PC-3 (cell line): ENCODE measurements at regions not wholly inside any gene's neighbourhood (a gene's known extent, or its start where the extent isn't known, plus 50 kb on each side); places are given as distances from the start of the nearest gene placed in this dataset.
"Not testable (repeated sequence)": the region's sequence is repeated elsewhere in the genome, so short reads cannot be mapped to it uniquely, and the experiment has no call there.

ENCODE experiments used
- ATAC-seq: fragments of 200-7000 bp; cut with Tn5 transposase; 2 replicates; pipeline ENCODE4 v1.9.1; 2020; ENCODE audit warnings: mild to moderate bottlenecking, moderate library complexity
- BruUV-seq: library from RNA; stranded (reverse); fragments of 400-500 nt; replicated peaks from 2 replicates; lab custom pipeline; 2021; lab: Mats Ljungman, UMichigan
- CTCF ChIA-PET: fragments of 300-600 bp; sonication (Branson Sonifier 250); formaldehyde crosslinking; loops from one replicate; lab custom pipeline; 2022; ENCODE audit warnings: antibody characterized with exemption; lab: Charles Lee
- POLR2A ChIA-PET: fragments of 300-600 bp; sonication (Branson Sonifier 250); formaldehyde crosslinking; loops from one replicate; lab custom pipeline; 2022; ENCODE audit warnings: antibody characterized with exemption; ENCODE audit not compliant: unreplicated experiment; lab: Charles Lee
- DNase-seq: peaks from one replicate; pipeline ENCODE4 v3.0.0-alpha.2; 2015
- H2AFZ ChIP-seq: fragments of 300-600 bp; sonication (generic); 2 replicates; pipeline ENCODE4 v1.6.0; 2016; ENCODE audit warnings: antibody characterized with exemption, low read length
- H3F3A ChIP-seq: fragments of 300-600 bp; sonication (generic); one replicate; pipeline ENCODE4 v1.6.0; 2017; ENCODE audit warnings: antibody characterized with exemption, low read length, control low read depth, mild to moderate bottlenecking; ENCODE audit not compliant: unreplicated experiment
- H3K27ac ChIP-seq: fragments of 300-600 bp; sonication (generic); 2 replicates; pipeline ENCODE4 v1.5.1; 2016; ENCODE audit warnings: mild to moderate bottlenecking, low read length
- H3K27me3 ChIP-seq: fragments of 300-600 bp; sonication (generic); 2 replicates; pipeline ENCODE4 v1.6.1; 2016; ENCODE audit warnings: low read length, mixed read lengths
- H3K36me3 ChIP-seq: fragments of 300-600 bp; sonication (generic); 2 replicates; pipeline ENCODE4 v1.6.1; 2016; ENCODE audit warnings: low read depth, mixed run types, low read length, mixed read lengths
- H3K4me1 ChIP-seq: fragments of 300-600 bp; sonication (generic); 2 replicates; pipeline ENCODE4 v1.5.1; 2016; ENCODE audit warnings: low read length; ENCODE audit not compliant: insufficient read depth
- H3K4me2 ChIP-seq: fragments of 300-600 bp; sonication (generic); 2 replicates; pipeline ENCODE4 v1.6.0; 2016; ENCODE audit warnings: low read length
- H3K4me3 ChIP-seq: fragments of 300-600 bp; sonication (generic); 2 replicates; pipeline ENCODE4 v1.5.1; 2016; ENCODE audit warnings: mild to moderate bottlenecking, low read length, mixed read lengths
- H3K79me2 ChIP-seq: fragments of 300-600 bp; sonication (generic); 2 replicates; pipeline ENCODE4 v1.6.1; 2017; ENCODE audit warnings: low read length, mixed read lengths
- H3K9ac ChIP-seq: fragments of 300-600 bp; sonication (generic); 2 replicates; pipeline ENCODE4 v1.6.0; 2016; ENCODE audit warnings: mild to moderate bottlenecking, low read length
- H3K9me2 ChIP-seq: fragments of 300-600 bp; sonication (generic); replicated peaks from 2 replicates; pipeline ENCODE4 v1.6.1; 2016; ENCODE audit warnings: mixed run types, low read length, mixed read lengths
- H3K9me3 ChIP-seq: fragments of 300-600 bp; sonication (generic); 2 replicates; pipeline ENCODE4 v1.6.1; 2016; ENCODE audit warnings: low read length, mixed read lengths
- H4K20me1 ChIP-seq: fragments of 300-600 bp; sonication (generic); 2 replicates; pipeline ENCODE4 v1.6.1; 2016; ENCODE audit warnings: low read length, mixed read lengths
- CTCF ChIP-seq: fragments of 300-600 bp; sonication (generic); conservative IDR thresholded peaks from 2 replicates; pipeline ENCODE4 v1.5.1; 2017; ENCODE audit warnings: antibody characterized with exemption, low read depth, mild to moderate bottlenecking, low read length
- EZH2 ChIP-seq: fragments of 300-600 bp; sonication (generic); IDR thresholded peaks from one replicate; pipeline ENCODE4 v1.6.1; 2017; ENCODE audit warnings: antibody characterized with exemption, mild to moderate bottlenecking, low read length; ENCODE audit not compliant: unreplicated experiment
- EZH2phosphoT487 ChIP-seq: fragments of 300-600 bp; sonication (generic); IDR thresholded peaks from 2 replicates; pipeline ENCODE4 v1.6.1; 2018; ENCODE audit warnings: mild to moderate bottlenecking, antibody characterized with exemption, low read length, borderline replicate concordance
- intact Hi-C: fragments of 100-400 bp; cut with micrococcal nuclease; formaldehyde crosslinking; loops from 2 replicates; pipeline ENCODE4 v1.9.0; 2023

- H3K27ac ChIP-seq, result no peak overlapping the region
- no peaks in the 10 kb centered on the region for H3F3A ChIP-seq
- H4K20me1 ChIP-seq, result no peaks in the 10 kb centered on the region
- no peak overlapping the region for H3K4me2 ChIP-seq
- no peaks in the 10 kb centered on the region for H3K27me3 ChIP-seq
- ChIA-PET POLR2A (no interaction called here), CTCF (no interaction called here)
- no peaks in the 10 kb centered on the region for H3K4me1 ChIP-seq
- H3K9me3 ChIP-seq, result no peaks in the 10 kb centered on the region
- H3K9ac ChIP-seq, result no peak overlapping the region
- H2AFZ ChIP-seq, result no peak overlapping the region
- TF ChIP-seq EZH2phosphoT487 (no peak), CTCF (no peak), EZH2 (no peak)
- no peak overlapping the region for H3K4me3 ChIP-seq
- no TSS peak for BruUV-seq
- H3K9me2 ChIP-seq, result no peaks in the 10 kb centered on the region
- no peaks in the 10 kb centered on the region for H3K36me3 ChIP-seq
- H3K79me2 ChIP-seq, result no peaks in the 10 kb centered on the region
- no peak for DNase-seq
- intact Hi-C loops, result no loop called here
- ATAC-seq, result no peak
Observed at GRCh38 chr6:62993951-62994350, 217.3 kb upstream of the FKBP1C start.

GRCh38 chr6:62998022-62998421, 213.2 kb upstream of the FKBP1C start:
- Histone ChIP-seq H3K4me2 (no peak overlapping the region), H3K4me1 (no peaks in the 10 kb centered on the region), H3F3A (no peaks in the 10 kb centered on the region), H3K36me3 (no peaks in the 10 kb centered on the region), H2AFZ (no peak overlapping the region), H3K27me3 (no peaks in the 10 kb centered on the region), H4K20me1 (no peaks in the 10 kb centered on the region), H3K79me2 (no peaks in the 10 kb centered on the region), H3K27ac (no peak overlapping the region), H3K9me2 (no peaks in the 10 kb centered on the region), H3K9ac (no peak overlapping the region), H3K4me3 (no peak overlapping the region), H3K9me3 (no peaks in the 10 kb centered on the region)
- intact Hi-C loops, result no loop called here
- ATAC-seq, result no peak
- ChIA-PET POLR2A (no interaction called here), CTCF (no interaction called here)
- no peak for DNase-seq
- TF ChIP-seq EZH2 (no peak), CTCF (no peak), EZH2phosphoT487 (no peak)
- no TSS peak for BruUV-seq

- H3F3A ChIP-seq, POLR2A ChIA-PET, H4K20me1 ChIP-seq, H3K9me2 ChIP-seq, H3K9ac ChIP-seq, H2AFZ ChIP-seq, H3K27ac ChIP-seq, CTCF ChIA-PET, H3K79me2 ChIP-seq, H3K27me3 ChIP-seq, H3K4me2 ChIP-seq, H3K4me3 ChIP-seq, H3K9me3 ChIP-seq, H3K4me1 ChIP-seq, intact Hi-C loops, BruUV-seq, DNase-seq, H3K36me3 ChIP-seq, ATAC-seq: not testable (repeated sequence)
Observed at GRCh38 chr6:62999242-62999641, 212.0 kb upstream of the FKBP1C start.
